Left ventricle myocardium inferior (tissue), 1 donor: ENCODE measurements at regions not wholly inside any gene's neighbourhood (a gene's known extent, or its start where the extent isn't known, plus 50 kb on each side); places are given as distances from the start of the nearest gene placed in this dataset.
"Not testable (repeated sequence)": the region's sequence is repeated elsewhere in the genome, so short reads cannot be mapped to it uniquely, and the experiment has no call there.

Experiments used
- DNase-seq: peaks from one replicate; pipeline ENCODE4 v3.0.0-alpha.2; 2020
- H3K27ac ChIP-seq: fragments of 200-600 bp; replicated peaks from 2 replicates; pipeline ENCODE4 v1.8.0; 2021
- H3K27me3 ChIP-seq: fragments of 200-600 bp; 2 replicates; pipeline ENCODE4 v1.8.0; 2021; ENCODE audit warnings: low read depth
- H3K36me3 ChIP-seq: fragments of 200-600 bp; 2 replicates; pipeline ENCODE4 v1.8.0; 2021
- H3K4me1 ChIP-seq: fragments of 200-600 bp; 2 replicates; pipeline ENCODE4 v1.8.0; 2021
- H3K4me3 ChIP-seq: fragments of 200-600 bp; 2 replicates; pipeline ENCODE4 v1.8.0; 2021; ENCODE audit warnings: mild to moderate bottlenecking, moderate library complexity
- H3K9me3 ChIP-seq: fragments of 200-600 bp; replicated peaks from 2 replicates; pipeline ENCODE4 v1.8.0; 2021
- CTCF ChIP-seq: fragments of 200-600 bp; IDR thresholded peaks from 2 replicates; pipeline ENCODE4 v1.8.0; 2021; ENCODE audit warnings: antibody characterized with exemption, mild to moderate bottlenecking, borderline replicate concordance
- intact Hi-C: fragments of 100-400 bp; cut with micrococcal nuclease; formaldehyde crosslinking; loops from one replicate; pipeline ENCODE4 v1.11.0; 2022
- donor health status: DM: no; HTN: yes; CAD: no; lungs with severe emphysema.

GRCh38 chr1:64410217-64410616 lies 59.7 kb upstream of the CACHD1 start:
- H3K4me3 ChIP-seq = no peak overlapping the region
- no peaks in the 10 kb centered on the region for H3K4me1 ChIP-seq
- DNase-seq = no peak
- TF ChIP-seq CTCF = no peak
- H3K27me3 ChIP-seq = no peaks in the 10 kb centered on the region
- H3K36me3 ChIP-seq = no peaks in the 10 kb centered on the region
- H3K9me3 ChIP-seq = peaks cover 11% of the 10 kb centered on the region
- intact Hi-C loops = no loop called here
- no peak overlapping the region for H3K27ac ChIP-seq

- H3K27me3 ChIP-seq, H3K27ac ChIP-seq, DNase-seq, H3K36me3 ChIP-seq, intact Hi-C loops, H3K4me1 ChIP-seq, H3K4me3 ChIP-seq: not testable (repeated sequence)
- peaks cover 11% of the 10 kb centered on the region for H3K9me3 ChIP-seq
These were observed 54.9 kb upstream of the CACHD1 start for GRCh38 chr1:64414855-64415546.

GRCh38 chr1:64417803-64418202 lies 52.1 kb upstream of the CACHD1 start:
- Histone ChIP-seq H3K4me1 (no peaks in the 10 kb centered on the region), H3K9me3 (peaks cover 6% of the 10 kb centered on the region), H3K27ac (no peak overlapping the region), H3K4me3 (no peak overlapping the region), H3K27me3 (no peaks in the 10 kb centered on the region), H3K36me3 (no peaks in the 10 kb centered on the region)
- TF ChIP-seq CTCF = no peak
- no peak for DNase-seq
- intact Hi-C loops = no loop called here
